Vagina (tissue), 2 donors: ENCODE measurements at regions not wholly inside any gene's neighbourhood (a gene's known extent, or its start where the extent isn't known, plus 50 kb on each side); places are given as distances from the start of the nearest gene placed in this dataset.

ENCODE experiments used
- CTCF ChIP-seq, 3 experiments: fragments of 450-650 bp in 2 of 3; fragments of 200-600 bp in 1 of 3; sonication (generic) in 1 of 3; IDR thresholded peaks; one replicate each; pipeline ENCODE4 v1.5.1; 2017 to 2019; ENCODE audit warnings: antibody characterized with exemption in 3 of 3, mild to moderate bottlenecking in 2 of 3, moderate library complexity in 2 of 3
- POLR2A ChIP-seq, 2 donors: fragments of 450-650 bp; IDR thresholded peaks; one replicate each; pipeline ENCODE4 v1.6.1; 2017; ENCODE audit warnings: antibody characterized with exemption in 2 of 2, mild to moderate bottlenecking in 2 of 2, moderate library complexity in 2 of 2
- POLR2AphosphoS5 ChIP-seq, 2 donors: sonication (generic); formaldehyde crosslinking; IDR thresholded peaks; one replicate each; pipeline ENCODE4 v1.9.0; 2017; ENCODE audit warnings: antibody characterized with exemption in 2 of 2, mild to moderate bottlenecking in 2 of 2, low read depth in 1 of 2; ENCODE audit not compliant: insufficient read depth in 1 of 2

- TF ChIP-seq CTCF (IDR thresholded peaks at IDR 0.05): no peak
- TF ChIP-seq POLR2AphosphoS5 (IDR thresholded peaks at IDR 0.05; ENCODE audit: insufficient read depth in 1 of 2, low read depth in 1 of 2): no peak
- no peak for TF ChIP-seq POLR2A (IDR thresholded peaks at IDR 0.05)
Observed at GRCh38 chr3:81173514-81173913, 587.9 kb downstream of the GBE1 start.
